A673 (cell line): ENCODE measurements at regions not wholly inside any gene's neighbourhood (a gene's known extent, or its start where the extent isn't known, plus 50 kb on each side); places are given as distances from the start of the nearest gene placed in this dataset.

Experiments
- CTCF ChIP-seq: fragments of 300-800, 200-600 bp; sonication (generic); conservative IDR thresholded peaks from 2 replicates; pipeline ENCODE4 v1.5.1; 2017; ENCODE audit warnings: low read depth, mild to moderate bottlenecking, antibody characterized with exemption, low read length, moderate library complexity, mixed read lengths
- EZH2 ChIP-seq: fragments of 200-600 bp; sonication (generic); IDR thresholded peaks from 2 replicates; pipeline ENCODE4 v1.6.1; 2017; ENCODE audit warnings: borderline replicate concordance, low read depth, mild to moderate bottlenecking, mixed read lengths, antibody characterized with exemption, low read length; ENCODE audit not compliant: poor library complexity, severe bottlenecking

GRCh38 chr3:79844176-79844575 is 76.4 kb upstream of the ROBO1 start:
- TF ChIP-seq CTCF (no peak), EZH2 (no peak)
